Lower leg skin (tissue), 4 donors: ENCODE measurements at regions not wholly inside any gene's neighbourhood (a gene's known extent, or its start where the extent isn't known, plus 50 kb on each side); places are given as distances from the start of the nearest gene placed in this dataset.

ENCODE experiments used
- DNase-seq, 2 donors: peaks; one replicate each; pipeline ENCODE4 v3.0.0-alpha.2; 2019; ENCODE audit warnings: low spot score in 2 of 2
- H3K4me3 ChIP-seq: fragments of 200-600 bp; sonication (generic); 2 replicates; pipeline ENCODE4 v1.5.1; 2017; ENCODE audit warnings: mild to moderate bottlenecking, low read depth; ENCODE audit not compliant: poor library complexity, severe bottlenecking
- CTCF ChIP-seq, 3 donors: fragments of 450-650 bp; IDR thresholded peaks; one replicate each; pipeline ENCODE4 v1.5.1; 2016; ENCODE audit warnings: antibody characterized with exemption in 3 of 3, mild to moderate bottlenecking in 3 of 3, moderate library complexity in 2 of 3
- POLR2A ChIP-seq, 2 donors: fragments of 450-650 bp; IDR thresholded peaks; one replicate each; pipeline ENCODE4 v1.6.1; 2016 to 2017; ENCODE audit warnings: antibody characterized with exemption in 2 of 2, mild to moderate bottlenecking in 1 of 2, moderate library complexity in 1 of 2
- WGBS, 2 donors: methylation state at CpG; one replicate each; pipeline ENCODE4 v1.1.5; 2018; 5-methylcytosine and 5-hydroxymethylcytosine counted together
- intact Hi-C: fragments of 100-400 bp; cut with DNase I; formaldehyde crosslinking; loops from one replicate; pipeline ENCODE4 v1.15.0; 2023; ENCODE audit warnings: low total_unique reads

GRCh38 chr12:126706300-126706699, 1560.7 kb upstream of the TMEM132C start:
- intact Hi-C loops: no loop called here
- 31 to 48% methylated on average over 4 of the region's 4 CpGs for WGBS, 2 donors
- DNase-seq: no peak
- TF ChIP-seq POLR2A (IDR thresholded peaks at IDR 0.05) (no peak), CTCF (IDR thresholded peaks at IDR 0.05) (no peak)
- H3K4me3 ChIP-seq: no peak overlapping the region

GRCh38 chr12:126708492-126708896, 1558.5 kb upstream of the TMEM132C start:
- TF ChIP-seq POLR2A (IDR thresholded peaks at IDR 0.05) (no peak), CTCF (IDR thresholded peaks at IDR 0.05) (no peak)
- intact Hi-C loops: no loop called here
- H3K4me3 ChIP-seq: no peak overlapping the region
- 30 to 39% methylated on average over 3 of the region's 3 CpGs for WGBS, 2 donors
- DNase-seq: peak in 1 of 2 donors; percentile 54

- intact Hi-C loops: no loop called here
- H3K4me3 ChIP-seq: no peak overlapping the region
- no peak for DNase-seq
- TF ChIP-seq POLR2A (IDR thresholded peaks at IDR 0.05) (no peak), CTCF (IDR thresholded peaks at IDR 0.05) (no peak)
Measured at GRCh38 chr12:126718365-126718764, 1548.6 kb upstream of the TMEM132C start.

GRCh38 chr12:126719912-126720705, 1546.9 kb upstream of the TMEM132C start:
- intact Hi-C loops: no loop called here
- TF ChIP-seq CTCF (IDR thresholded peaks at IDR 0.05) (no peak), POLR2A (IDR thresholded peaks at IDR 0.05) (no peak)
- WGBS, 2 donors: 31 to 34% methylated on average over 5 of the region's 5 CpGs
- no peak overlapping the region for H3K4me3 ChIP-seq
- DNase-seq: no peak

GRCh38 chr12:126726481-126727217, 1540.3 kb upstream of the TMEM132C start:
- intact Hi-C loops: no loop called here
- TF ChIP-seq POLR2A (IDR thresholded peaks at IDR 0.05) (no peak), CTCF (IDR thresholded peaks at IDR 0.05) (no peak)
- H3K4me3 ChIP-seq: no peak overlapping the region
- 5% methylated on average over 58 to 66 of the region's 69 CpGs for WGBS, 2 donors
- DNase-seq: no peak
